ENCODE measurements at regions not wholly inside any gene's neighbourhood (a gene's known extent, or its start where the extent isn't known, plus 50 kb on each side); places are given as distances from the start of the nearest gene placed in this dataset.

DNA sequence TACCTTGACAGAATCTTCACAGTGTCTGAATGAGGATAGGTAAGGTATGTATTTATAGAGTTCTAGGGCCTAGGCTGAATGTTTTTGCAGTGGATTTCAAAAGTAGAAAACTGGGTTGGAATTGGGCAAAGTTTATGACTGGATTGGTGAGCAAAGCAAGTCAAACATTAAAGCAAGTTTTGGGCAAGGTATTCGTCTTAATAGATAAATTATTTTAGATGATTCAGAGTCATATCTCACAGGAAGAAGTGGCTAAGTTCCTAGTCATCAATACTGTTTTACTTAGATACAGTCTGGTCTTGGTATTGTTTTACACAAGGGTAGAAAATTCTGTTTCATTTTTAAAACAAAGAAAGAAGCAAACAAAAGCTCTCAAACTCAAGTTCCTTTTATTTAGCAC, 284.1 kb upstream of the EPHA7 start:
- TF ChIP-seq CTCF (IDR thresholded peaks at IDR 0.05) (no peak), POLR2A (IDR thresholded peaks at IDR 0.05) (no peak)

All from adrenal gland (tissue), 5 donors.